RKO (cell line): ENCODE measurements at regions not wholly inside any gene's neighbourhood (a gene's known extent, or its start where the extent isn't known, plus 50 kb on each side); places are given as distances from the start of the nearest gene placed in this dataset.
A peak's percentile ranks its signal among the peaks of the same experiment; 100 is the strongest.
"Not testable (repeated sequence)": the region's sequence is repeated elsewhere in the genome, so short reads cannot be mapped to it uniquely, and the experiment has no call there.

Experiments used
- DNase-seq: peaks from one replicate; pipeline ENCODE4 v3.0.0-alpha.2; 2016; ENCODE audit warnings: low spot score

- no peak for DNase-seq
Measured at GRCh38 chr5:92313385-92313784, 930.3 kb upstream of the ARRDC3 start.

DNA sequence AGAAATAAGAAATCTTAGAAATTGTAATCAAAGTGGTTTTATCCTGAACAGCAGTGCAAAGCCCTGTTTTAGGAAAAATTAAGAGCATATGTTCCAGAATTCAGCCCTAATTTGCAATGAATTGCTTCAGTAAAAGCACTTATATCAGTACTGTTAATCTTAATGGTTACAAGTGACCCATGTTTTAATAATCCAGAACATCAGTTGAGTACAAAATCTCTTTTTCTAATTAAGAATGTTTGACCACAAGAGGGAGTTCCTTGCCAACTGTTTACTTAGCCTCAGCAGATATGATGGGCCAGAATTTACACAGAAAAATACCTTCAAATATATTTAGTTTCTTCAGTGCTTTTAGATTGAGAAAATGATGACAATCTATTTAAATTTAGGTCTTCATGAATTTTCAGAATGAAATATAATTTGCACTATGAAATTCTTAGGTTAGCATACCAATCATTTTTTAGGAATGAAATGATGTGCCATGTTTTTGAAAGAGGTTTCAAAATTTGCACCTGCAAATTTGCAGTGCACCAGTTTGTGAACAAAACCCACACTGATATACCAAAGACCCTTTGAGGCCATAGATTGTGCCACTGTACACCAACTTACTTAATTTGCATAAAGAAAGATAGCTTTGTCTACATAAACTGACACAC is 926.3 kb upstream of the ARRDC3 start:
- peak; percentile 66 for DNase-seq

- no peak for DNase-seq
Measured at GRCh38 chr5:92308679-92309078, 925.6 kb upstream of the ARRDC3 start.

DNA sequence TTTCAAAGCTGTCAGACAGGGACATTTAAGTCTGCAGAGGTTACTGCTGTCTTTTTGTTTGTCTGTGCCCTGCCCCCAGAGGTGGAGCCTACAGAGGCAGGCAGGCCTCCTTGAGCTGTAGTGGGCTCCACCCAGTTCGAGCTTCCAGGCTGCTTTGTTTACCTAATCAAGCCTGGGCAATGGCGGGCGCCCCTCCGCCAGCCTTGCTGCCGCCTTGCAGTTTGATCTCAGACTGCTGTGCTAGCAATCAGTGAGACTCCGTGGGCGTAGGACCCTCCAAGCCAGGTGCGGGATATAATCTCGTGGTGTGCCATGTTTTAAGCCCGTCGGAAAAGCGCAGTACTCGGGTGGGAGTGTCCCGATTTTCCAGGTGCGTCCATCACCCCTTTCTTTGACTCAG is 919.2 kb upstream of the ARRDC3 start:
- not testable (repeated sequence) for DNase-seq

GRCh38 chr5:92283521-92283920 is 900.4 kb upstream of the ARRDC3 start:
- no peak for DNase-seq

GRCh38 chr5:92271750-92272149 is 888.6 kb upstream of the ARRDC3 start:
- DNase-seq, result not testable (repeated sequence)

DNA sequence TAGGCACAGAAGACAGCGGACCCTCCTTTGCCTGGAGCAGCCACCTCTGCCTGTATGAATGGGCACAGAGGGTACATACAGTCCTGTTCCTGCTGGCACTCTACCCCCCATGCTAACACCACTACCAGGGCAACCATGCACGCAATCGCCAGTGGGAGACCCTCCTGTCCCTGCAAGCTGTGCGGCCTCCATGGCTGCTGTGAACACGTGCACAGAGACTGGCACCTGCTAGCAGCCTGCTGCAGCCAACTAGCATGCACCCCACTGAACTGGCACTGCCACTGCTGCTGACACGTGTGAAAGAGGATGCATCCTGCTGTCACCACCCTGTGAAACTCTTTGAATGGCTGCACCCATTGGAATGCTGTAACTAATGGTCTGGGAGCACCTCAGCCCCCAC is 885.2 kb upstream of the ARRDC3 start:
- DNase-seq, result no peak

- DNase-seq, result no peak
Measured at GRCh38 chr5:92267830-92268229, 884.7 kb upstream of the ARRDC3 start.

DNA sequence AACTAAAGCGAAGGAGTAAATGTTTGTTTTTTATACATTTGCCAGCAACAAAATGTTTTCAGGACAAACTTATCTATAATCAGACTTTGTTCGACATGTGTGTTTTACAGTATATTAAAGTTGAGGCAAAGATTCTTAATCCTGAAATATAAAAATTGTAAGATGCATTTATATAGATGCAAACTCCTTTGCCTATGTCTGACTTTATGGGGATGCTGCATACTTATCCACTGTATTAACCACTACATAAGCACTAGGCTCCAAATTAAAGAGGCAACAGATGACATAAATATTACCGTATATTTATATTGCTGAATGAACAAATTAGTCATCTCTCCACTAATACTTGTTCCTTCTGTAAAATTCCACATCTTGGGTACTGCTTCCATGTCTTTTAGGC is 882.7 kb upstream of the ARRDC3 start:
- DNase-seq, result no peak

DNA sequence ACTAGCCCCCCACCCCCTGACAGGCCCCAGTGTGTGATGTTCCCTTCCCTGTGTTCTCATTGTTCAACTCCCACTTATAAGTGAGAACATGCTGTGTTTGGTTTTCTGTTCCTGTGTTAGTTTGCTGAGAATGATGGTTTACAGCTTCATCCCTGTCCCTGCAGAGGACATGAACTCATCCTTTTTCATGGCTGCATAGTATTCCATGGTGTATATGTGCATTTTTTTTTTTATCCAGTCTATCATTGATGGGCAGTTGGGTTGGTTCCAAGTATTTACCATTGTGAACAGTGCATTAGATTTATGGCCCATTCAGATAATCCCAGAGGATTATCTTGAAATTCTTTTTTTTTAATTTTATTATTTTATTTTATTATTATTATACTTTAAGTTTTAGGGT is 872.5 kb upstream of the ARRDC3 start:
- not testable (repeated sequence) for DNase-seq

GRCh38 chr5:92248518-92248917 is 865.4 kb upstream of the ARRDC3 start:
- DNase-seq, result no peak

DNA sequence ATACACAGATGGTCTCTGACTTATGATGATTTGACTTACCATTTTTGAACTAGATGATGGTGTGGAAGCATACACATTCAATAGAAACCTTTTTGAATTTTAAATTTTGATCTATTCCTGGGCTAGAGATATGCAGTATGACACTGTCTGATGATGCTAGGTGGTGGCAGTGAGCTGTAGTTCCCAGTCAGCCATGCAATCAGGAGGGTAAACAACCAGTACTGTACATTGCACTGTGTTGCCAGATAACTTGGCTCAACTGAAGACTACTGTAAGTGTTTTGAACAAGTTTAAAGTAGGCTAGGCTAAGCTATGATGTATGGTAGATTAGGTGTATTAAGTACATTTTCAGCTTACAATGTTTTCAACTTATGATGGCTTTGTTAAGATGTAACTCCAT is 859.1 kb upstream of the ARRDC3 start:
- DNase-seq, result no peak

GRCh38 chr5:92237896-92238295 is 854.8 kb upstream of the ARRDC3 start:
- DNase-seq, result no peak

DNA sequence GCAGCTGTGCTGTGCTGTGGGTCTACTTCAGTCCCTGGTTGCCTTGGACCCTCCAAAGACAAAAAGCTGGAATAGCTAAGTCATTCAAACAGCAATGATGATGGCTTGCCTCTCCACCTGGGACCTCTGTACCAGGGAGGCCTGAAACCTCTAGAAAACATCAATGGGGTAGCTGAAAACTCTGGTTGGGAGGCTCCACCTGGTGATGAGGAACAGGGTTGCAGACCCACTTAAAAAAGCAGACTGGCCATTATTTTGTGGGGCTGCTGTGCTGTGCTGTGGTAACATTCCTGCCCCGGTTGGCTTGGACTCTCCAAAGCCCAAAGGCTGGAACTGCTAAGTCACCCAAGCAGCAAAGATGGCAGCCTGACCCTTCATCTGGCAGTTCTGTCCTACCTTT is 839.3 kb upstream of the ARRDC3 start:
- no peak for DNase-seq

GRCh38 chr5:92216852-92217251 is 833.7 kb upstream of the ARRDC3 start:
- DNase-seq, result not testable (repeated sequence)

- no peak for DNase-seq
Measured at GRCh38 chr5:92215116-92215515, 832.0 kb upstream of the ARRDC3 start.

- DNase-seq, result no peak
Measured at GRCh38 chr5:92208265-92208664, 825.1 kb upstream of the ARRDC3 start.

DNA sequence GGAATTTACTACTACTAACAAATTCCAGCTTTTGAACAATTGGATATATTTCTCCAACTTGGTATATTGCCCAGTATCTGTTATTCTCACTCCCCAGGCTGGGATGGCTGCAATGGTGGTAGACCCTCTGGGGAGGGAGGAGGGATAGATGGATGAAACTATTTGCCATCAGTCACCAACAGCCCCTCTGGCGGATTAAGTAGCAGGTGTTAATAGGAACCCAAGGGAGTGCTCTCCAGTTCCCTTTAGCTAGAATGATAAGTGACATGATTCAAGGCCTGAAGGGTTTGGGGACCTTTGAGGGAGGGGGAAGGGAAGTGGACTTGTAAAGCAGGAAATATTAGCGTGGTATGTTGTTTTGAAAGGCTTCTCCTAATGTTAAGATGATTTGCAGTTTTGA is 824.0 kb upstream of the ARRDC3 start:
- DNase-seq, result no peak

GRCh38 chr5:92206681-92207080 is 823.6 kb upstream of the ARRDC3 start:
- DNase-seq, result no peak

- DNase-seq, result not testable (repeated sequence)
Measured at GRCh38 chr5:92199035-92199434, 815.9 kb upstream of the ARRDC3 start.

- no peak for DNase-seq
Measured at GRCh38 chr5:92181656-92182055, 798.5 kb upstream of the ARRDC3 start.

DNA sequence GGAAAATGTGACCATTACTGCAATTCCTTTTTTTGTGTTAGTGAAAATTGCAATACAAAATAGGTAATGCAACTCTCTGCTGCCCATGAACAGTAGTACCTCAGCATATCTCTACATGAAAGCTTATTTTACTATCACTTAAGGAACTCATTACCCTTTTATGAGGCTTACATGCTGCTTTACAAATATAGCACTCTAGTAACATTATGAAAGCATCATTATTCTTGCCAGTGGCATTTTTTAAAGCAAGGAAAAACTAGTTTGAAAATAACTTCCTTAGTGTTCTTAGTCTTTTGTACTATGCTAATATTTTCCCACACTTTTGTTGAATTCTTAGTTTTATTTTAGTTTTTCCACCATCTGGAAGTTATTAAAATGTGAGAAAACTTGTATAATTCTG is 797.3 kb upstream of the ARRDC3 start:
- DNase-seq, result no peak

DNA sequence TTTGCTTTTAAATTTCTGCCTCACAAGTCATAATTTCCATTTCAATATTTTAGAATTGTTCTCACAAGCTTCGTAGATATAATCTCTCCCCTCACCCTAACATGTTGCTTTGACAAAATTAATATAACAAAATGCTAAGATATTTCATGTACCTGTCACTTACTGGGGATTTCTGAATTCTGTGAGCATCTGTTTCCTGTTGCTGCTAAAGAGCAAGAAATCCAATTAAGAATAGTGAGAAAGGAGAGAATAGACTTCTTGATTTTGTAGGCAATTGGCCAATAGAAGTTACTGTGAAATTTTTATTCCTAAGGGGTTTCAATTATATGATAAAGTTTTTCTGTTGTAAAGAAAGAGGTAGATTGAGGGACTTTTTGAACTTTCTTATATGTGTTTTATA is 796.5 kb upstream of the ARRDC3 start:
- no peak for DNase-seq

DNA sequence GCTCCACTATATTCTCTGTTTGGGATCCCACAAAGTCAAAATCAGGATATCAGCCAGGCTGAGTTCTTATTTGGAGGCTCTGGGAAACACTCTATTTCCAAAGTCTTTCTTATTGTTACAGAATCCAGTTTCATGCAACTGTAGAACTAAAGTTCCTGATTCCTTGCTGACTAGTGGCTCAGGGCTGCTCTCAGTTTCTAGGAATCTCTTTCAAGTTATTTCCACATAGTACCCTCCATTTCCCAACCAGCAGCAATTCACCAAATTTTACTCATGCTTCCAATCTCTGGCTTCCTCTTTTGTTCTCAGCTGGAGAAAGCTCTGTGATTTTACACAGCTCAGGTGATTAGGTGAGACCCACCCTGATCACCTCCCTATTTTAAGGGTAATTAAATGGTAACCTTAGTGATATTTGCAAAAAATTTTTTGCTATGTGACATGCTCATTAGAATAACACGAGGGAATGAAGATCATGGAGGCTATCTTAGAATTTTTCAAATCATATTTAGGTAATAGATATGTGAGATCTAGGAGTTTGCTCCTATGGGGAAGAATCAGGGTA is 794.9 kb upstream of the ARRDC3 start:
- DNase-seq, result no peak
